HCT116 (cell line): ENCODE measurements at regions not wholly inside any gene's neighbourhood (a gene's known extent, or its start where the extent isn't known, plus 50 kb on each side); places are given as distances from the start of the nearest gene placed in this dataset.

Experiments used
- EZH2 ChIP-seq: fragments of 200-600 bp; sonication (generic); IDR thresholded peaks from 2 replicates; pipeline ENCODE4 v1.6.1; 2017; ENCODE audit warnings: antibody characterized with exemption, mixed run types
- EZH2phosphoT487 ChIP-seq: fragments of 200-600 bp; IDR thresholded peaks from 2 replicates; pipeline ENCODE4 v1.6.1; 2018; ENCODE audit warnings: antibody characterized with exemption, borderline replicate concordance
- POLR2A ChIP-seq: IDR thresholded peaks from 2 replicates; pipeline ENCODE4 v1.7.0; 2011; ENCODE audit warnings: borderline replicate concordance; ENCODE audit not compliant: insufficient read depth, insufficient read length; ENCODE audit errors: extremely low read depth
- POLR2AphosphoS5 ChIP-seq: IDR thresholded peaks from 2 replicates; pipeline ENCODE4 v1.6.1; 2011; ENCODE audit warnings: mild to moderate bottlenecking, low read depth, low read length, moderate library complexity
- RAD21 ChIP-seq: IDR thresholded peaks from 2 replicates; pipeline ENCODE4 v1.6.1; 2012; ENCODE audit warnings: low read depth, mild to moderate bottlenecking
- REST ChIP-seq: IDR thresholded peaks from 2 replicates; pipeline ENCODE4 v1.6.1; 2012; ENCODE audit warnings: low read depth
- SIN3A ChIP-seq: IDR thresholded peaks from 2 replicates; pipeline ENCODE4 v1.6.1; 2012; ENCODE audit warnings: low read depth
- SP1 ChIP-seq: IDR thresholded peaks from 2 replicates; pipeline ENCODE4 v1.6.1; 2012; ENCODE audit warnings: low read depth
- TCF7L2 ChIP-seq: IDR thresholded peaks from 2 replicates; pipeline ENCODE4 v1.7.0; 2011; ENCODE audit warnings: borderline replicate concordance, inconsistent platforms; ENCODE audit not compliant: insufficient read depth, insufficient read length; ENCODE audit errors: extremely low read depth
- YY1 ChIP-seq: IDR thresholded peaks from 2 replicates; pipeline ENCODE4 v1.6.1; 2011; ENCODE audit warnings: low read length, low read depth, moderate library complexity, mild to moderate bottlenecking; ENCODE audit not compliant: insufficient replicate concordance; ENCODE audit errors: extremely low read depth
- ZBTB33 ChIP-seq: IDR thresholded peaks from 2 replicates; pipeline ENCODE4 v1.6.1; 2011; ENCODE audit warnings: mild to moderate bottlenecking, low read length, moderate library complexity; ENCODE audit not compliant: insufficient replicate concordance; ENCODE audit errors: extremely low read depth
- ZFX ChIP-seq: fragments of 450-650 bp; IDR thresholded peaks from 2 replicates; pipeline ENCODE4 v1.6.1; 2017
- TF ChIP-seq, protein P1 (sequence below), 3 experiments: fragments of 200-600 bp in 1 of 3; sonication (generic) in 1 of 3; IDR thresholded peaks in 2 of 3; conservative IDR thresholded peaks in 1 of 3; 2 replicates each; pipeline ENCODE4 v1.5.1; 2012 to 2017; ENCODE audit warnings: low read depth in 2 of 3, low read length in 2 of 3, antibody characterized with exemption in 1 of 3, borderline replicate concordance in 1 of 3, control low read depth in 1 of 3, mild to moderate bottlenecking in 1 of 3, mixed read lengths in 1 of 3, mixed run types in 1 of 3, moderate library complexity in 1 of 3; ENCODE audit not compliant: insufficient read depth in 1 of 3
- TF ChIP-seq, protein P2 (sequence below): IDR thresholded peaks from 2 replicates; pipeline ENCODE4 v1.6.1; 2012

DNA sequence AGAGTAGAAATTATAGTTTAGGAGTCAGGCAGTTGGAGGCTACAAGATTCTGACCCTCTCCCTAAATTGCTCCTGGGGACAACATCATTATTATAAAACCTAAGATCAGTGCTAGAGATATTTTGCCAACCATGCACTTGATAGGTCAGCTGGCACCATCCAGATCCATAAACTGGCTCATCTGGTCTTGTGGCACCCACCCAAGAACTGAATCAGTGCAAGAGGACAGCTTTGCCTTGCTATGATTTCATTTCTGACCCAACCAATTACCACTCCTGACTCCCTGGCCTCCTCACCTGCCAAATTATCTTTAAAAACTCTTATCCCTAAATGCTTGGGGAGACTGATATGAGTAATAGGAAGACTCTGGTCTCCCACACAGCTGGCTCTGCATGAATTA, 461.1 kb upstream of the TGFBR2 start:
- TF ChIP-seq, protein P1, sequence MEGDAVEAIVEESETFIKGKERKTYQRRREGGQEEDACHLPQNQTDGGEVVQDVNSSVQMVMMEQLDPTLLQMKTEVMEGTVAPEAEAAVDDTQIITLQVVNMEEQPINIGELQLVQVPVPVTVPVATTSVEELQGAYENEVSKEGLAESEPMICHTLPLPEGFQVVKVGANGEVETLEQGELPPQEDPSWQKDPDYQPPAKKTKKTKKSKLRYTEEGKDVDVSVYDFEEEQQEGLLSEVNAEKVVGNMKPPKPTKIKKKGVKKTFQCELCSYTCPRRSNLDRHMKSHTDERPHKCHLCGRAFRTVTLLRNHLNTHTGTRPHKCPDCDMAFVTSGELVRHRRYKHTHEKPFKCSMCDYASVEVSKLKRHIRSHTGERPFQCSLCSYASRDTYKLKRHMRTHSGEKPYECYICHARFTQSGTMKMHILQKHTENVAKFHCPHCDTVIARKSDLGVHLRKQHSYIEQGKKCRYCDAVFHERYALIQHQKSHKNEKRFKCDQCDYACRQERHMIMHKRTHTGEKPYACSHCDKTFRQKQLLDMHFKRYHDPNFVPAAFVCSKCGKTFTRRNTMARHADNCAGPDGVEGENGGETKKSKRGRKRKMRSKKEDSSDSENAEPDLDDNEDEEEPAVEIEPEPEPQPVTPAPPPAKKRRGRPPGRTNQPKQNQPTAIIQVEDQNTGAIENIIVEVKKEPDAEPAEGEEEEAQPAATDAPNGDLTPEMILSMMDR (IDR thresholded peaks at IDR 0.05 in 2 of 3, conservative IDR thresholded peaks at IDR 0.05 in 1 of 3; ENCODE audit: borderline replicate concordance in 1 of 3, insufficient read depth in 1 of 3, low read depth in 2 of 3, low read length in 2 of 3), result no peak
- TF ChIP-seq, protein P2, sequence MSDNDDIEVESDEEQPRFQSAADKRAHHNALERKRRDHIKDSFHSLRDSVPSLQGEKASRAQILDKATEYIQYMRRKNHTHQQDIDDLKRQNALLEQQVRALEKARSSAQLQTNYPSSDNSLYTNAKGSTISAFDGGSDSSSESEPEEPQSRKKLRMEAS, result no peak
- TF ChIP-seq ZFX (no peak), POLR2AphosphoS5 (no peak), POLR2A (no peak), EZH2 (no peak), SP1 (no peak), YY1 (no peak), SIN3A (no peak), REST (no peak), RAD21 (no peak), TCF7L2 (no peak), EZH2phosphoT487 (no peak), ZBTB33 (no peak)
